Duodenal mucosa (tissue), 2 donors: ENCODE measurements at regions not wholly inside any gene's neighbourhood (a gene's known extent, or its start where the extent isn't known, plus 50 kb on each side); places are given as distances from the start of the nearest gene placed in this dataset.
A peak's percentile ranks its signal among the peaks of the same experiment; 100 is the strongest.

Source experiments
- H3K27ac ChIP-seq: one replicate; pipeline ENCODE4 v1.7.0; 2013; ENCODE audit warnings: low read depth, low read length
- H3K27me3 ChIP-seq, 2 donors: one replicate each; pipeline ENCODE4 v1.7.0; 2013; ENCODE audit warnings: low read length in 2 of 2, control low read depth in 1 of 2; ENCODE audit not compliant: insufficient read depth in 2 of 2, control insufficient read depth in 1 of 2
- H3K36me3 ChIP-seq, 2 donors: one replicate each; pipeline ENCODE4 v1.7.0; 2013; ENCODE audit warnings: low read length in 2 of 2, control low read depth in 1 of 2; ENCODE audit not compliant: insufficient read depth in 2 of 2, control insufficient read depth in 1 of 2
- H3K4me1 ChIP-seq, 2 donors: one replicate each; pipeline ENCODE4 v1.7.0; 2013; ENCODE audit warnings: low read length in 2 of 2, control low read depth in 1 of 2; ENCODE audit not compliant: insufficient read depth in 2 of 2, control insufficient read depth in 1 of 2
- H3K4me3 ChIP-seq, 2 donors: one replicate each; pipeline ENCODE4 v1.7.0; 2013; ENCODE audit warnings: low read length in 2 of 2, low read depth in 1 of 2
- H3K9ac ChIP-seq, 2 donors: one replicate each; pipeline ENCODE4 v1.7.0; 2013; ENCODE audit warnings: low read length in 2 of 2, low read depth in 1 of 2
- H3K9me3 ChIP-seq, 2 donors: one replicate each; pipeline ENCODE4 v1.7.0; 2013; ENCODE audit warnings: low read length in 2 of 2, control low read depth in 1 of 2; ENCODE audit not compliant: control insufficient read depth in 1 of 2

- H3K27me3 ChIP-seq = peaks cover 0 to 3% of the 10 kb centered on the region in 2 donors
- no peaks in the 10 kb centered on the region for H3K36me3 ChIP-seq
- H3K4me3 ChIP-seq = no peak overlapping the region
- no peaks in the 10 kb centered on the region for H3K9me3 ChIP-seq
- H3K4me1 ChIP-seq = peaks cover 5 to 7% of the 10 kb centered on the region in 2 donors
- H3K27ac ChIP-seq = no peak overlapping the region
- no peak overlapping the region for H3K9ac ChIP-seq
These were observed 190.1 kb downstream of the CDCA7 start for GRCh38 chr2:173544641-173545363.

- no peak overlapping the region for H3K4me3 ChIP-seq
- H3K27ac ChIP-seq = no peak overlapping the region
- H3K36me3 ChIP-seq = no peaks in the 10 kb centered on the region
- peaks cover 0 to 3% of the 10 kb centered on the region in 2 donors for H3K27me3 ChIP-seq
- H3K4me1 ChIP-seq = peaks cover 5 to 7% of the 10 kb centered on the region in 2 donors
- no peaks in the 10 kb centered on the region for H3K9me3 ChIP-seq
- no peak overlapping the region for H3K9ac ChIP-seq
These were observed 190.7 kb downstream of the CDCA7 start for GRCh38 chr2:173545364-173545763.

GRCh38 chr2:173547499-173547898 is 192.8 kb downstream of the CDCA7 start:
- Histone ChIP-seq H3K9ac (no peak overlapping the region), H3K27me3 (peaks cover 0 to 3% of the 10 kb centered on the region in 2 donors)

GRCh38 chr2:173550143-173550542 is 195.5 kb downstream of the CDCA7 start:
- no peak overlapping the region for H3K27ac ChIP-seq
- H3K4me1 ChIP-seq = peaks cover 15 to 20% of the 10 kb centered on the region in 2 donors

More at GRCh38 chr2:173547499-173547898, 192.8 kb downstream of the CDCA7 start:
- Histone ChIP-seq H3K4me3 (no peak overlapping the region), H3K4me1 (peaks cover 5 to 10% of the 10 kb centered on the region in 2 donors), H3K27ac (no peak overlapping the region), H3K9me3 (peaks cover 0 to 2% of the 10 kb centered on the region in 2 donors), H3K36me3 (no peaks in the 10 kb centered on the region)

GRCh38 chr2:173552531-173552930 is 197.9 kb downstream of the CDCA7 start:
- H3K4me1 ChIP-seq = peaks cover 10 to 15% of the 10 kb centered on the region in 2 donors

More at GRCh38 chr2:173550143-173550542, 195.5 kb downstream of the CDCA7 start:
- Histone ChIP-seq H3K27me3 (peaks cover 0 to 3% of the 10 kb centered on the region in 2 donors), H3K9ac (no peak overlapping the region), H3K4me3 (no peak overlapping the region), H3K36me3 (no peaks in the 10 kb centered on the region), H3K9me3 (peaks cover 0 to 2% of the 10 kb centered on the region in 2 donors)

GRCh38 chr2:173553593-173553992 is 198.9 kb downstream of the CDCA7 start:
- peak overlapping the region; percentile 40 to 60 for H3K4me3 ChIP-seq
- H3K9me3 ChIP-seq = peaks cover 0 to 2% of the 10 kb centered on the region in 2 donors
- peaks cover 2 to 6% of the 10 kb centered on the region in 2 donors for H3K27me3 ChIP-seq
- no peak overlapping the region for H3K27ac ChIP-seq
- H3K36me3 ChIP-seq = no peaks in the 10 kb centered on the region
- H3K9ac ChIP-seq = no peak overlapping the region
- H3K4me1 ChIP-seq = peaks cover 10 to 15% of the 10 kb centered on the region in 2 donors

More at GRCh38 chr2:173552531-173552930, 197.9 kb downstream of the CDCA7 start:
- Histone ChIP-seq H3K9me3 (peaks cover 0 to 2% of the 10 kb centered on the region in 2 donors), H3K27me3 (peaks cover 0 to 3% of the 10 kb centered on the region in 2 donors), H3K9ac (no peak overlapping the region), H3K36me3 (no peaks in the 10 kb centered on the region), H3K4me3 (no peak overlapping the region), H3K27ac (no peak overlapping the region)

GRCh38 chr2:173555833-173556232 is 201.2 kb downstream of the CDCA7 start:
- Histone ChIP-seq H3K4me1 (peaks cover 10 to 15% of the 10 kb centered on the region in 2 donors), H3K4me3 (no peak overlapping the region), H3K9ac (no peak overlapping the region), H3K27ac (no peak overlapping the region), H3K36me3 (no peaks in the 10 kb centered on the region), H3K27me3 (peaks cover 0 to 7% of the 10 kb centered on the region in 2 donors), H3K9me3 (peaks cover 0 to 2% of the 10 kb centered on the region in 2 donors)

GRCh38 chr2:173556816-173557215 is 202.1 kb downstream of the CDCA7 start:
- Histone ChIP-seq H3K36me3 (no peaks in the 10 kb centered on the region), H3K9ac (no peak overlapping the region), H3K4me3 (no peak overlapping the region), H3K4me1 (peaks cover 10 to 15% of the 10 kb centered on the region in 2 donors), H3K27ac (no peak overlapping the region), H3K9me3 (no peaks in the 10 kb centered on the region), H3K27me3 (peaks cover 0 to 7% of the 10 kb centered on the region in 2 donors)

GRCh38 chr2:173557497-173557896 is 202.8 kb downstream of the CDCA7 start:
- peaks cover 0 to 7% of the 10 kb centered on the region in 2 donors for H3K27me3 ChIP-seq
- no peak overlapping the region for H3K9ac ChIP-seq
- no peaks in the 10 kb centered on the region for H3K36me3 ChIP-seq
- H3K9me3 ChIP-seq = no peaks in the 10 kb centered on the region
- peaks cover 10 to 12% of the 10 kb centered on the region in 2 donors for H3K4me1 ChIP-seq
- H3K4me3 ChIP-seq = no peak overlapping the region
- H3K27ac ChIP-seq = no peak overlapping the region

GRCh38 chr2:173567493-173567892 is 212.8 kb downstream of the CDCA7 start:
- H3K9me3 ChIP-seq = no peaks in the 10 kb centered on the region
- H3K4me3 ChIP-seq = no peak overlapping the region
- no peak overlapping the region for H3K27ac ChIP-seq
- no peaks in the 10 kb centered on the region for H3K36me3 ChIP-seq
- H3K9ac ChIP-seq = no peak overlapping the region
- peaks cover 4 to 12% of the 10 kb centered on the region in 2 donors for H3K4me1 ChIP-seq
- no peaks in the 10 kb centered on the region for H3K27me3 ChIP-seq
